IMR-90 (cell line): ENCODE measurements at regions not wholly inside any gene's neighbourhood (a gene's known extent, or its start where the extent isn't known, plus 50 kb on each side); places are given as distances from the start of the nearest gene placed in this dataset.

ENCODE experiments used
- ATAC-seq: fragments of 200-7000 bp; cut with Tn5 transposase; 2 replicates; pipeline ENCODE4 v1.9.1; 2020; ENCODE audit warnings: low read depth, mild to moderate bottlenecking, moderate library complexity
- BruUV-seq: library from RNA; stranded (reverse); fragments of 400-500 nt; replicated peaks from 2 replicates; lab custom pipeline; 2021; lab: Mats Ljungman, UMichigan
- CTCF ChIA-PET: fragments of 300-600 bp; formaldehyde crosslinking; extraction: SDS; loops from one replicate; lab custom pipeline; 2021; ENCODE audit warnings: antibody characterized with exemption; lab: Yijun Ruan, JAX
- POLR2A ChIA-PET: fragments of 300-600 bp; sonication (Branson Sonifier 250); formaldehyde crosslinking; loops from one replicate; lab custom pipeline; 2022; ENCODE audit warnings: antibody characterized with exemption; ENCODE audit not compliant: unreplicated experiment; lab: Charles Lee
- DNase-seq: peaks from one replicate; pipeline ENCODE4 v3.0.0; 2013
- H2AFZ ChIP-seq: replicated peaks from 2 replicates; pipeline ENCODE3; 2013; ENCODE audit warnings: low read length, mild to moderate bottlenecking; ENCODE audit not compliant: poor library complexity
- H2AK5ac ChIP-seq: 2 replicates; pipeline ENCODE4 v1.6.1; 2013; ENCODE audit warnings: low read depth, low read length, inconsistent platforms
- H2AK9ac ChIP-seq: replicated peaks from 2 replicates; pipeline ENCODE3; 2013; ENCODE audit warnings: mild to moderate bottlenecking, low read depth, low read length, moderate library complexity; ENCODE audit not compliant: poor library complexity
- H2BK120ac ChIP-seq: 2 replicates; pipeline ENCODE4 v1.6.1; 2013; ENCODE audit warnings: low read depth, low read length, inconsistent platforms
- H2BK15ac ChIP-seq: 3 replicates; pipeline ENCODE4 v1.6.1; 2013; ENCODE audit warnings: low read depth, low read length, inconsistent platforms
- H2BK20ac ChIP-seq: 2 replicates; pipeline ENCODE4 v1.6.1; 2013; ENCODE audit warnings: low read depth, mild to moderate bottlenecking, inconsistent platforms, low read length, moderate library complexity
- H2BK5ac ChIP-seq: 2 replicates; pipeline ENCODE4 v1.6.1; 2013; ENCODE audit warnings: mild to moderate bottlenecking, low read depth, low read length, inconsistent platforms; ENCODE audit not compliant: poor library complexity, severe bottlenecking
- H3K14ac ChIP-seq: replicated peaks from 2 replicates; pipeline ENCODE4 v1.6.1; 2013; ENCODE audit warnings: low read depth, low read length, inconsistent platforms
- H3K18ac ChIP-seq: 2 replicates; pipeline ENCODE4 v1.6.1; 2013; ENCODE audit warnings: low read depth, low read length, control low read depth
- H3K23ac ChIP-seq: 2 replicates; pipeline ENCODE4 v1.6.1; 2013; ENCODE audit warnings: low read depth, low read length, inconsistent platforms
- H3K27ac ChIP-seq: 2 replicates; pipeline ENCODE4 v1.5.1; 2013; ENCODE audit warnings: mild to moderate bottlenecking, control low read depth, low read length; ENCODE audit not compliant: insufficient read depth
- H3K27me3 ChIP-seq: 2 replicates; pipeline ENCODE4 v1.6.1; 2013; ENCODE audit warnings: low read length; ENCODE audit not compliant: control insufficient read depth, insufficient read depth
- H3K36me3 ChIP-seq: 2 replicates; pipeline ENCODE4 v1.6.1; 2013; ENCODE audit warnings: low read length, mixed read lengths; ENCODE audit not compliant: control insufficient read depth, insufficient read depth
- H3K4ac ChIP-seq: 2 replicates; pipeline ENCODE4 v1.6.1; 2013; ENCODE audit warnings: low read depth, low read length, inconsistent platforms
- H3K4me1 ChIP-seq: 2 replicates; pipeline ENCODE4 v1.6.1; 2013; ENCODE audit warnings: low read length, mixed read lengths; ENCODE audit not compliant: control insufficient read depth, insufficient read depth
- H3K4me2 ChIP-seq: 2 replicates; pipeline ENCODE4 v1.6.1; 2013; ENCODE audit warnings: low read depth, mild to moderate bottlenecking, control low read depth, low read length, moderate library complexity
- H3K4me3 ChIP-seq: 2 replicates; pipeline ENCODE4 v1.5.1; 2013; ENCODE audit warnings: low read depth, mild to moderate bottlenecking, control low read depth, low read length, moderate library complexity; ENCODE audit not compliant: insufficient read depth
- H3K56ac ChIP-seq: 2 replicates; pipeline ENCODE4 v1.6.1; 2013; ENCODE audit warnings: low read length, inconsistent platforms; ENCODE audit not compliant: insufficient read depth; ENCODE audit errors: extremely low read depth
- H3K79me1 ChIP-seq, 2 experiments: 2 replicates each; pipeline ENCODE4 v1.6.1; 2013; ENCODE audit warnings: low read length in 2 of 2, inconsistent platforms in 1 of 2, low read depth in 1 of 2
- H3K9ac ChIP-seq: 2 replicates; pipeline ENCODE4 v1.6.1; 2013; ENCODE audit warnings: low read depth, low read length, control low read depth
- H3K9me1 ChIP-seq: 2 replicates; pipeline ENCODE4 v1.6.1; 2013; ENCODE audit warnings: low read length, inconsistent platforms; ENCODE audit not compliant: insufficient read depth
- H3K9me3 ChIP-seq: 2 replicates; pipeline ENCODE4 v1.6.1; 2013; ENCODE audit warnings: low read length; ENCODE audit not compliant: control insufficient read depth, insufficient read depth
- H4K20me1 ChIP-seq: 2 replicates; pipeline ENCODE4 v1.6.1; 2013; ENCODE audit warnings: low read length, inconsistent platforms; ENCODE audit not compliant: insufficient read depth
- H4K5ac ChIP-seq: 2 replicates; pipeline ENCODE4 v1.6.1; 2013; ENCODE audit warnings: mild to moderate bottlenecking, low read depth, low read length, control low read depth
- H4K8ac ChIP-seq, 2 experiments: 2 replicates each; pipeline ENCODE4 v1.6.1; 2013; ENCODE audit warnings: low read depth in 2 of 2, low read length in 2 of 2, control low read depth in 1 of 2, inconsistent platforms in 1 of 2
- H4K91ac ChIP-seq: 2 replicates; pipeline ENCODE4 v1.6.1; 2013; ENCODE audit warnings: low read depth, low read length, inconsistent platforms; ENCODE audit not compliant: insufficient read depth
- MAFK ChIP-seq: IDR thresholded peaks from 2 replicates; pipeline ENCODE4 v1.6.1; 2012; ENCODE audit warnings: low read depth, low read length, improper control_type of control experiment
- MXI1 ChIP-seq: IDR thresholded peaks from 2 replicates; pipeline ENCODE4 v1.6.1; 2012; ENCODE audit warnings: low read depth, mild to moderate bottlenecking, low read length, moderate library complexity, borderline replicate concordance
- NFE2L2 ChIP-seq: fragments of 150-350 bp; IDR thresholded peaks from 2 replicates; pipeline ENCODE4 v1.6.1; 2016; ENCODE audit warnings: low read depth, mild to moderate bottlenecking, low read length
- RAD21 ChIP-seq: IDR thresholded peaks from 2 replicates; pipeline ENCODE4 v1.6.1; 2012; ENCODE audit warnings: low read length, improper control_type of control experiment
- USF2 ChIP-seq: fragments of 150-350 bp; IDR thresholded peaks from 2 replicates; pipeline ENCODE4 v1.6.1; 2017; ENCODE audit warnings: mild to moderate bottlenecking, antibody characterized with exemption, low read length, low read depth
- WGBS, 2 experiments: methylation state at CpG; one replicate each; pipeline versions ENCODE4 v1.1.5 to v1.1.7; 2013; ENCODE audit warnings: missing lambda C conversion rate in 2 of 2; ENCODE audit not compliant: insufficient read length in 1 of 2; ENCODE audit errors: extremely low coverage in 2 of 2; 5-methylcytosine and 5-hydroxymethylcytosine counted together
- dilution Hi-C: fragments of 300-500 bp; cut with HindIII; formaldehyde crosslinking; loops from one replicate; pipeline ENCODE4 v1.14.3; 2018; ENCODE audit warnings: low sequenced_read_pairs; ENCODE audit not compliant: unreplicated experiment
- in situ Hi-C: fragments of 300-500 bp; cut with MboI; formaldehyde crosslinking; loops from 3 replicates; pipeline ENCODE4 v1.14.3; 2019; ENCODE audit warnings: low sequenced_read_pairs, inconsistent platforms, mixed read lengths
- intact Hi-C: fragments of 100-400 bp; cut with micrococcal nuclease; formaldehyde crosslinking; loops from 2 replicates; pipeline ENCODE4 v1.10.0; 2022

GRCh38 chr4:142977182-142977581 is 131.1 kb upstream of the INPP4B start:
- Histone ChIP-seq H3K14ac (no peak overlapping the region), H4K91ac (no peak overlapping the region), H3K18ac (no peak overlapping the region), H2AK5ac (no peak overlapping the region), H2AFZ (no peak overlapping the region), H2BK20ac (no peak overlapping the region), H4K20me1 (no peaks in the 10 kb centered on the region), H2BK5ac (no peak overlapping the region), H2AK9ac (no peak overlapping the region), H2BK120ac (no peak overlapping the region), H3K9ac (no peak overlapping the region), H3K4ac (no peak overlapping the region), H3K9me1 (no peaks in the 10 kb centered on the region), H3K27ac (no peak overlapping the region), H3K4me3 (no peak overlapping the region), H3K4me1 (no peaks in the 10 kb centered on the region), H2BK15ac (no peak overlapping the region), H3K9me3 (no peaks in the 10 kb centered on the region), H3K56ac (no peak overlapping the region), H3K27me3 (no peaks in the 10 kb centered on the region), H3K23ac (no peak overlapping the region), H4K8ac (no peak overlapping the region), H3K79me1 (no peaks in the 10 kb centered on the region), H3K36me3 (no peaks in the 10 kb centered on the region), H3K4me2 (no peak overlapping the region), H4K5ac (no peak overlapping the region)
- BruUV-seq: no TSS peak
- intact Hi-C loops (no loop called here), dilution Hi-C loops (no loop called here), in situ Hi-C loops (no loop called here)
- DNase-seq: no peak
- no CpG with 5 or more reads among the region's 1 CpG for WGBS, 2 experiments
- ChIA-PET CTCF (interaction anchor here (1.3 kb wide), 1 partner anchor 17 kb away, joined by 5 read pairs; no protein-coding TSS in a partner anchor), POLR2A (no interaction called here)
- ATAC-seq: no peak
- TF ChIP-seq MXI1 (no peak), RAD21 (no peak), MAFK (peak; percentile 97), NFE2L2 (no peak), USF2 (no peak)
